OCI-LY7 (cell line): ENCODE measurements at regions not wholly inside any gene's neighbourhood (a gene's known extent, or its start where the extent isn't known, plus 50 kb on each side); places are given as distances from the start of the nearest gene placed in this dataset.

Experiments
- BruUV-seq: library from RNA; stranded (reverse); fragments of 400-500 nt; replicated peaks from 2 replicates; lab custom pipeline; 2021; lab: Mats Ljungman, UMichigan
- CTCF ChIA-PET: fragments of 300-600 bp; sonication (Branson Sonifier 250); formaldehyde crosslinking; loops from one replicate; lab custom pipeline; 2022; ENCODE audit warnings: antibody characterized with exemption; ENCODE audit not compliant: unreplicated experiment; lab: Charles Lee
- POLR2A ChIA-PET: fragments of 300-600 bp; sonication (Branson Sonifier 250); formaldehyde crosslinking; loops from one replicate; lab custom pipeline; 2022; ENCODE audit warnings: antibody characterized with exemption; lab: Charles Lee
- DNase-seq: peaks from one replicate; pipeline ENCODE4 v3.0.0-alpha.2; 2015; ENCODE audit warnings: low spot score
- H2AFZ ChIP-seq: fragments of 200-600 bp; sonication (generic), shearing (Covaris generic); 2 replicates; pipeline ENCODE4 v1.6.1; 2014; ENCODE audit warnings: mild to moderate bottlenecking, antibody characterized with exemption, low read length, moderate library complexity
- H3K27ac ChIP-seq: fragments of 200-600 bp; sonication (generic); 2 replicates; pipeline ENCODE4 v1.5.1; 2014; ENCODE audit warnings: mixed run types, low read depth, mild to moderate bottlenecking, moderate library complexity, low read length, inconsistent platforms; ENCODE audit not compliant: poor library complexity, severe bottlenecking
- H3K36me3 ChIP-seq: fragments of 200-600 bp; sonication (generic); 2 replicates; pipeline ENCODE4 v1.6.1; 2014; ENCODE audit warnings: mild to moderate bottlenecking, antibody characterized with exemption, low read length, moderate library complexity, mixed read lengths; ENCODE audit not compliant: insufficient read depth
- H3K4me1 ChIP-seq: fragments of 200-600 bp; sonication (generic); 2 replicates; pipeline ENCODE4 v1.5.1; 2014; ENCODE audit warnings: mild to moderate bottlenecking, low read length; ENCODE audit not compliant: insufficient read depth, poor library complexity, severe bottlenecking
- H3K4me2 ChIP-seq: fragments of 200-600 bp; sonication (generic); 2 replicates; pipeline ENCODE4 v1.6.1; 2014; ENCODE audit warnings: mild to moderate bottlenecking, low read length
- H3K4me3 ChIP-seq: fragments of 200-600 bp; sonication (generic); 2 replicates; pipeline ENCODE4 v1.5.1; 2014; ENCODE audit warnings: mild to moderate bottlenecking, low read depth, low read length; ENCODE audit not compliant: poor library complexity, severe bottlenecking
- H3K79me2 ChIP-seq: fragments of 200-600 bp; sonication (generic); 2 replicates; pipeline ENCODE4 v1.6.1; 2016; ENCODE audit warnings: low read depth, mild to moderate bottlenecking, low read length, moderate library complexity, mixed read lengths; ENCODE audit not compliant: insufficient read depth
- H3K9me2 ChIP-seq: fragments of 200-600 bp; sonication (generic); 2 replicates; pipeline ENCODE4 v1.6.1; 2016; ENCODE audit warnings: mild to moderate bottlenecking, low read length, mixed read lengths; ENCODE audit not compliant: insufficient read depth
- H3K9me3 ChIP-seq: fragments of 200-600 bp; sonication (generic); 2 replicates; pipeline ENCODE4 v1.6.1; 2014; ENCODE audit warnings: mild to moderate bottlenecking, mixed run types, low read length, mixed read lengths
- H4K20me1 ChIP-seq: fragments of 200-600 bp; sonication (generic); 2 replicates; pipeline ENCODE4 v1.6.1; 2014; ENCODE audit warnings: mild to moderate bottlenecking, antibody characterized with exemption, low read length, moderate library complexity, mixed read lengths; ENCODE audit not compliant: insufficient read depth
- EZH2phosphoT487 ChIP-seq: fragments of 200-600 bp; sonication (generic); IDR thresholded peaks from 2 replicates; pipeline ENCODE4 v1.6.1; 2018; ENCODE audit warnings: low read depth, borderline replicate concordance, mild to moderate bottlenecking, mixed run types, antibody characterized with exemption, low read length, moderate library complexity, mixed read lengths
- intact Hi-C: fragments of 100-400 bp; cut with micrococcal nuclease; formaldehyde crosslinking; loops from one replicate; pipeline ENCODE4 v1.10.0; 2022; ENCODE audit not compliant: unreplicated experiment
- TF ChIP-seq, protein P1 (sequence below): fragments of 200-600 bp; sonication (generic); conservative IDR thresholded peaks from 2 replicates; pipeline ENCODE4 v1.5.1; 2014; ENCODE audit warnings: mild to moderate bottlenecking, antibody characterized with exemption, low read length, moderate library complexity, mixed read lengths

GRCh38 chr6:68082086-68082485 is 553.0 kb upstream of the ADGRB3 start:
- ChIA-PET CTCF (no interaction called here), POLR2A (interaction anchor here (0.7 to 0.8 kb wide), 4 partner anchors 8 to 479 kb away, joined by 3 to 8 read pairs (median 4); no protein-coding TSS in a partner anchor)
- no peak overlapping the region for H2AFZ ChIP-seq
- no peaks in the 10 kb centered on the region; the same call in 1 of the 2 replicates for H3K36me3 ChIP-seq
- intact Hi-C loops = loop anchor here (10.0 kb wide), 1 partner anchor 627 kb away; no protein-coding TSS in a partner anchor
- H3K4me2 ChIP-seq = no peak overlapping the region
- no peak overlapping the region for H3K4me3 ChIP-seq
- BruUV-seq = no TSS peak
- no peaks in the 10 kb centered on the region for H3K9me2 ChIP-seq
- H4K20me1 ChIP-seq = no peaks in the 10 kb centered on the region
- no peaks in the 10 kb centered on the region for H3K79me2 ChIP-seq
- no peak for DNase-seq
- H3K9me3 ChIP-seq = peaks cover 31% of the 10 kb centered on the region; the same call in 1 of the 2 replicates
- peaks cover 15% of the 10 kb centered on the region for H3K4me1 ChIP-seq
- H3K27ac ChIP-seq = no peak overlapping the region
- TF ChIP-seq EZH2phosphoT487 = no peak
- TF ChIP-seq, protein P1, sequence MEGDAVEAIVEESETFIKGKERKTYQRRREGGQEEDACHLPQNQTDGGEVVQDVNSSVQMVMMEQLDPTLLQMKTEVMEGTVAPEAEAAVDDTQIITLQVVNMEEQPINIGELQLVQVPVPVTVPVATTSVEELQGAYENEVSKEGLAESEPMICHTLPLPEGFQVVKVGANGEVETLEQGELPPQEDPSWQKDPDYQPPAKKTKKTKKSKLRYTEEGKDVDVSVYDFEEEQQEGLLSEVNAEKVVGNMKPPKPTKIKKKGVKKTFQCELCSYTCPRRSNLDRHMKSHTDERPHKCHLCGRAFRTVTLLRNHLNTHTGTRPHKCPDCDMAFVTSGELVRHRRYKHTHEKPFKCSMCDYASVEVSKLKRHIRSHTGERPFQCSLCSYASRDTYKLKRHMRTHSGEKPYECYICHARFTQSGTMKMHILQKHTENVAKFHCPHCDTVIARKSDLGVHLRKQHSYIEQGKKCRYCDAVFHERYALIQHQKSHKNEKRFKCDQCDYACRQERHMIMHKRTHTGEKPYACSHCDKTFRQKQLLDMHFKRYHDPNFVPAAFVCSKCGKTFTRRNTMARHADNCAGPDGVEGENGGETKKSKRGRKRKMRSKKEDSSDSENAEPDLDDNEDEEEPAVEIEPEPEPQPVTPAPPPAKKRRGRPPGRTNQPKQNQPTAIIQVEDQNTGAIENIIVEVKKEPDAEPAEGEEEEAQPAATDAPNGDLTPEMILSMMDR = no peak

GRCh38 chr6:68080074-68080473 is 555.0 kb upstream of the ADGRB3 start:
- H3K4me3 ChIP-seq = no peak overlapping the region
- H2AFZ ChIP-seq = no peak overlapping the region
- H4K20me1 ChIP-seq = no peaks in the 10 kb centered on the region
- H3K9me2 ChIP-seq = no peaks in the 10 kb centered on the region
- no peaks in the 10 kb centered on the region for H3K79me2 ChIP-seq
- no peaks in the 10 kb centered on the region for H3K4me1 ChIP-seq
- POLR2A ChIA-PET = no interaction called here
- no peak overlapping the region for H3K27ac ChIP-seq
- H3K36me3 ChIP-seq = no peaks in the 10 kb centered on the region
- no peak for DNase-seq
- BruUV-seq = no TSS peak
- H3K4me2 ChIP-seq = no peak overlapping the region
- CTCF ChIA-PET = interaction anchor here (0.6 kb wide), 1 partner anchor 176 kb away, joined by 4 read pairs; no protein-coding TSS in a partner anchor
- TF ChIP-seq EZH2phosphoT487 = no peak
- TF ChIP-seq, protein P1 = no peak
- intact Hi-C loops = loop anchor here (10.0 kb wide), 1 partner anchor 625 kb away; no protein-coding TSS in a partner anchor
- peaks cover 16% of the 10 kb centered on the region; the same call in 1 of the 2 replicates for H3K9me3 ChIP-seq

DNA sequence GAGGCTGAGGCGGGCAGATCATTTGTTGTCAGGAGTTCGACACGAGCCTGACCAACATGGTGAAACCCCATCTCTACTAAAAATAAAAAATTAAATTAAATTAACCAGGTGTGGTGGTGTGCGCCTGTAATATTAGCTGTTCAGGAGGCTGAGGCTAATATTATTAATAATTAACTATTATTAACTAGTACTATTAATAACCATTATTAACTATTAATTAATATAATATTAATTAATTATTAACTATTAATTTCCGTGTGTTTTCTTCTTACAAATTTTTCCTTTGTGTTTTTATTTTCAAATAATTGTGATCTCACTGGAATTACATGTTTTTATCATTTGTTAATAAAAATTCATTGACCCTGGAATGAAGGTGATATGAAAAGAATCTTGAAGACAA is 557.4 kb upstream of the ADGRB3 start:
- POLR2A ChIA-PET = interaction anchor here (0.6 to 1.1 kb wide), 4 partner anchors 33 to 1632 kb away, joined by 3 read pairs; no protein-coding TSS in a partner anchor
- Histone ChIP-seq H4K20me1 (no peaks in the 10 kb centered on the region), H3K9me2 (no peaks in the 10 kb centered on the region), H3K4me3 (no peak overlapping the region), H3K4me1 (no peaks in the 10 kb centered on the region), H3K27ac (no peak overlapping the region), H3K36me3 (no peaks in the 10 kb centered on the region), H3K79me2 (no peaks in the 10 kb centered on the region), H2AFZ (no peak overlapping the region), H3K9me3 (peaks cover 6% of the 10 kb centered on the region; the same call in 1 of the 2 replicates), H3K4me2 (no peak overlapping the region)
- intact Hi-C loops = no loop called here
- no TSS peak for BruUV-seq
- TF ChIP-seq EZH2phosphoT487 = no peak
- TF ChIP-seq, protein P1 = no peak
- CTCF ChIA-PET = no interaction called here
- DNase-seq = no peak
